Activated CD4-positive, alpha-beta T cell treated with anti-CD3 and anti-CD28 coated beads for 36 hours (primary cell): ENCODE measurements at regions not wholly inside any gene's neighbourhood (a gene's known extent, or its start where the extent isn't known, plus 50 kb on each side); places are given as distances from the start of the nearest gene placed in this dataset.
"Not testable (repeated sequence)": the region's sequence is repeated elsewhere in the genome, so short reads cannot be mapped to it uniquely, and the experiment has no call there.

Source experiments
- ATAC-seq: fragments of 200-7000 bp; cut with Tn5 transposase; one replicate; pipeline ENCODE4 v1.10.0; 2021; ENCODE audit warnings: mild to moderate bottlenecking, moderate library complexity
- CTCF ChIA-PET: fragments of 350-600 bp; sonication (Branson Sonifier 250); formaldehyde crosslinking; loops from one replicate; lab custom pipeline; 2021; ENCODE audit warnings: antibody characterized with exemption; lab: Charles Lee
- POLR2A ChIA-PET: fragments of 350-600 bp; sonication (Branson Sonifier 250); formaldehyde crosslinking; loops from one replicate; lab custom pipeline; 2021; ENCODE audit warnings: antibody characterized with exemption, inconsistent platforms; lab: Charles Lee
- DNase-seq: peaks from one replicate; pipeline ENCODE4 v3.0.0-alpha.2; 2020
- H3K27ac Mint-ChIP-seq: one replicate; pipeline ENCODE4 v1.8.0; 2021; ENCODE audit warnings: mixed read lengths
- H3K27me3 Mint-ChIP-seq: one replicate; pipeline ENCODE4 v1.8.0; 2021; ENCODE audit warnings: mixed read lengths
- H3K36me3 Mint-ChIP-seq: one replicate; pipeline ENCODE4 v1.8.0; 2021; ENCODE audit warnings: low read depth, mixed read lengths
- H3K4me1 Mint-ChIP-seq: one replicate; pipeline ENCODE4 v1.8.0; 2021; ENCODE audit warnings: mixed read lengths
- H3K4me3 Mint-ChIP-seq: one replicate; pipeline ENCODE4 v1.8.0; 2021; ENCODE audit warnings: mild to moderate bottlenecking, moderate library complexity, mixed read lengths
- H3K9me3 Mint-ChIP-seq: one replicate; pipeline ENCODE4 v1.8.0; 2021; ENCODE audit warnings: low read depth, mixed read lengths
- intact Hi-C, 2 experiments: fragments of 100-400 bp; cut with DNase I in 1 of 2; cut with micrococcal nuclease in 1 of 2; formaldehyde crosslinking; loops; one replicate each; pipeline versions ENCODE4 v1.14.2 to v1.15.1; 2022 to 2024; cut with DNase I, micrococcal nuclease

GRCh38 chr6:66166713-66167112, 459.7 kb upstream of the EYS start:
- intact Hi-C loops, H3K36me3 Mint-ChIP-seq, H3K27ac Mint-ChIP-seq, H3K27me3 Mint-ChIP-seq, DNase-seq, CTCF ChIA-PET, ATAC-seq, POLR2A ChIA-PET, H3K4me1 Mint-ChIP-seq, H3K4me3 Mint-ChIP-seq: not testable (repeated sequence)
- H3K9me3 Mint-ChIP-seq: peaks cover 45% of the 10 kb centered on the region

DNA sequence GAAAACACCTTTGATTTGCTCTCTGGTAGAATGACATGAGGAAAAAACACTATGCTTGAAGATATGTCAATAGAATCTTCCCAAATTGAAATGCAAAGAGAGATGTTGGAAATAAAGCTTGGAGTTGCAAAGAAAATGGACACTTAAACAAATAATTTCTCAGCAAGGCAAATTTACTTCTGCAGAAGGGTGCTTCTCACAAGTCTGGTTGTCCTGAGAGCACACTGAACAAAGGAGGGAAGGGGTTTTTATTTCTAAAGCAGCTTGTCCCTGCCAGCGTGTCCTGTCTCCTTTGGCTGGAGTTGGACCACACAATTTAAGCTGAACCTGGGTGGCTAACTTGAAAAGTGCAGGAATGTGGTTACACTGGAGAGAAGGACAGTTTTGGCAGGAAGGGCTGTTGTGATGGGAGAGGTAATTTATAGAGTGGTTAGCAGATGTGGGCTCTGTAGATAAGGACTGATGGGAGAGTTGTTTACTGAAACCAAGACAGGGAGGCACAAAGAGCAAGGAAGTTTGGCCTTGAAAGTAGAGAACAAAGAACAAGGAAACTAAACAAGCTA, 454.6 kb upstream of the EYS start:
- CTCF ChIA-PET: no interaction called here
- intact Hi-C loops: no loop called here
- DNase-seq (no peak), ATAC-seq (no peak)
- no peaks in the 10 kb centered on the region for H3K4me1 Mint-ChIP-seq
- peaks cover 35% of the 10 kb centered on the region for H3K9me3 Mint-ChIP-seq
- peaks cover 2% of the 10 kb centered on the region for H3K36me3 Mint-ChIP-seq
- no peak overlapping the region for H3K27ac Mint-ChIP-seq
- no peak overlapping the region for H3K4me3 Mint-ChIP-seq
- POLR2A ChIA-PET: no interaction called here
- H3K27me3 Mint-ChIP-seq: no peaks in the 10 kb centered on the region

DNA sequence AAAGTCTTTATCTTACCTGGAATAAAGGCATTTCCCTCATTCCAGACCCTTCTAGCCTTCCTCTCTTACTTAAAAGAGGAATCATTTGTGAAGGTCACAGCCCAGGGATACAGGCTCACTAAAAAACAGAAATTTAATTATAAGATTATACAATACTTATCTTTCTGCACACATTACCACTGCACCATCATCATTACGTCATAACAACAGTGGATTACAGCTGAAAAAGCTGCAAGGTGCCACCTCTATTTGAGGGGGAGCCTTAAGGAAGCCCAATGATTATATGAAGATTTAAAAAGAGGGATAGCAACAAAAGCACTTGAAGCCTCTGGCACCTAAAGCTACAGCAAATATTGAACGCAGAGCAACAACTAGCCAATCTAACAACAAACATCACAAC, 452.9 kb upstream of the EYS start:
- POLR2A ChIA-PET: no interaction called here
- H3K9me3 Mint-ChIP-seq: peaks cover 27% of the 10 kb centered on the region
- no peaks in the 10 kb centered on the region for H3K27me3 Mint-ChIP-seq
- H3K4me3 Mint-ChIP-seq: no peak overlapping the region
- DNase-seq (no peak), ATAC-seq (no peak)
- intact Hi-C loops: no loop called here
- H3K4me1 Mint-ChIP-seq: no peaks in the 10 kb centered on the region
- no peak overlapping the region for H3K27ac Mint-ChIP-seq
- peaks cover 2% of the 10 kb centered on the region for H3K36me3 Mint-ChIP-seq
- CTCF ChIA-PET: no interaction called here

DNA sequence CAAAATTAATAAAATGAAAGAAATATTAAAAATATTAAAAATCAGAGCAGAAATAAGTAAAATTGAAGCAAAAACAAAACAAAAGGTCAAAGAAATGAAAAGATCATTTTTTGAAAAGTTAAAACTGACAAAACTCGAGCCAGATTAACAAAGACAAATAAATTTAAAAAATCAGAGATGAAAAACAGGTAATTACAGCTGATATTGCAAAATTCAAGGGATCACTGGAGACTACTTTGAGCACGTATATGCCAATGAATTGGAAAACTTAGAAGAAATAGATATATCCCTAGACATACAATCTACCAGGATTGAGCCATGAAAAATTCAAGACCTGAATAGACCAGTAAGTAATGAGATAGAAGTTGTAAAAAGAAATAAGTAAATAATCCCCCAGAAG, 446.2 kb upstream of the EYS start:
- H3K27ac Mint-ChIP-seq: no peak overlapping the region
- H3K4me3 Mint-ChIP-seq: no peak overlapping the region
- H3K27me3 Mint-ChIP-seq: no peaks in the 10 kb centered on the region
- H3K9me3 Mint-ChIP-seq: peaks cover 3% of the 10 kb centered on the region
- intact Hi-C loops: no loop called here
- no peaks in the 10 kb centered on the region for H3K36me3 Mint-ChIP-seq
- ChIA-PET POLR2A (no interaction called here), CTCF (no interaction called here)
- no peaks in the 10 kb centered on the region for H3K4me1 Mint-ChIP-seq
- no peak for DNase-seq
- ATAC-seq: no peak

DNA sequence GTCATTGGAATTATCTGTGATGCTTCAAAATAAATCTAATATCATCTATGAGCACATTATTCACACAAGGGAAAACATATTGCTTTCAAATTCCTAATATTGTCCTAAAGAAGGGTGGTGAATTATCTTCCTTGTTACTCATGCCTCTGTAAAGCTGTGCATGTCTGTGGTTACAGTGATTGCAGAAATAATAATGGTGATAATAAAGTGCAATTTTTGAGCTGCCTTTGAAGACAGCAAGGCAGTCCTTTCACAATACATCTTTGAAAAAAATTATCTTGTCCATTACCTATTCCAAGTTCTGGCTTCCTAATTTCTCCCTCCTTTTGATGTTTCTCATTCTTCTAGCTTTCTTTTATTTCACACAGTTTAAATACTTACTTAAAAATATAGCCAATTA, 442.1 kb upstream of the EYS start:
- Mint-ChIP-seq H3K4me3 (no peak overlapping the region), H3K27ac (no peak overlapping the region), H3K4me1 (no peaks in the 10 kb centered on the region), H3K9me3 (peaks cover 1% of the 10 kb centered on the region), H3K36me3 (no peaks in the 10 kb centered on the region), H3K27me3 (no peaks in the 10 kb centered on the region)
- POLR2A ChIA-PET: no interaction called here
- CTCF ChIA-PET: interaction anchor here (0.6 kb wide), 1 partner anchor 422 kb away, joined by 3 read pairs; no protein-coding TSS in a partner anchor
- DNase-seq (no peak), ATAC-seq (no peak)
- intact Hi-C loops: no loop called here

GRCh38 chr6:66145867-66146266, 438.8 kb upstream of the EYS start:
- ChIA-PET POLR2A (no interaction called here), CTCF (no interaction called here)
- Mint-ChIP-seq H3K36me3 (no peaks in the 10 kb centered on the region), H3K9me3 (peaks cover 1% of the 10 kb centered on the region), H3K4me1 (no peaks in the 10 kb centered on the region), H3K27ac (no peak overlapping the region), H3K27me3 (no peaks in the 10 kb centered on the region), H3K4me3 (no peak overlapping the region)
- intact Hi-C loops: no loop called here
- DNase-seq (no peak), ATAC-seq (no peak)

DNA sequence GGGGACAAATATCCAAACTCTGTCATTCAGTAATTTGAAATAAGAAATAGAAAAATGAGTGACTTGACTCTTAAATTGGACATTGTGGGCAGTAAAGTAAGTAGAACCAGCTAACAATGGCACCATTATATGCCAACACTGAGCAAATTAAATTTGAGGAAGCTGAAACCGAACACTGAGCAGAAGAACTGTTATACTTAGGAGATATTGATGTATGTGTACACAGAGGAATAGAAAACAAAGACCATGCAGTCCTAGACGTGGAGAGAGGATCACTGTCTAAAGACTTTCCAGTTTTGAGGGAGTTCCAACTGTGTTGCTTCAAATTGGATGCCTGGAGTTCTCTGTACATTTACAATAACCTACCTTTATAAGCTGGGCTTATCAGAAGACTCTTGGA, 427.0 kb upstream of the EYS start:
- Mint-ChIP-seq H3K4me3 (no peak overlapping the region), H3K27ac (no peak overlapping the region), H3K36me3 (no peaks in the 10 kb centered on the region), H3K27me3 (no peaks in the 10 kb centered on the region), H3K9me3 (peaks cover 8% of the 10 kb centered on the region), H3K4me1 (no peaks in the 10 kb centered on the region)
- intact Hi-C loops: no loop called here
- CTCF ChIA-PET: no interaction called here
- no peak for ATAC-seq
- no peak for DNase-seq
- POLR2A ChIA-PET: no interaction called here

DNA sequence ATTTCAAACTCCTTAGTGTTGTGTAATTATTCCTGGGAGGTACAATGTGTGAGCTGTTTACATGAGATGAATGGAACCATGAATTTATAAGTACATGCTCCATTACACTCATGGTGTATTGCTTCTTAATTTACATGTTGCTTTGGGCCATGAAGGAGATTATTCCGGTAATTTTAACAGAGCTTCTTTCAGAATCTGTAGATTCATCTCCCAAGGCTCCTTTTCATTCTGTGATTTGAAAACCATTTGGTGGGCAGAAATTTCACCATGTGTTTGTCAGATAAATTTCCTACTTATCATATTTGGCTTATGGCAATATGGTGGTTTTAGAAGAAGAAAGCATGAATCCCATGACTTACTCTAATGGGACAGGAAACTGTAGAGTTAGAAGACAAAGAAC, 421.6 kb upstream of the EYS start:
- no peak for DNase-seq
- no peak for ATAC-seq
- Mint-ChIP-seq H3K27ac (no peak overlapping the region), H3K36me3 (no peaks in the 10 kb centered on the region), H3K4me1 (no peaks in the 10 kb centered on the region), H3K4me3 (no peak overlapping the region), H3K9me3 (peaks cover 7% of the 10 kb centered on the region), H3K27me3 (no peaks in the 10 kb centered on the region)
- ChIA-PET CTCF (no interaction called here), POLR2A (no interaction called here)
- intact Hi-C loops: no loop called here

DNA sequence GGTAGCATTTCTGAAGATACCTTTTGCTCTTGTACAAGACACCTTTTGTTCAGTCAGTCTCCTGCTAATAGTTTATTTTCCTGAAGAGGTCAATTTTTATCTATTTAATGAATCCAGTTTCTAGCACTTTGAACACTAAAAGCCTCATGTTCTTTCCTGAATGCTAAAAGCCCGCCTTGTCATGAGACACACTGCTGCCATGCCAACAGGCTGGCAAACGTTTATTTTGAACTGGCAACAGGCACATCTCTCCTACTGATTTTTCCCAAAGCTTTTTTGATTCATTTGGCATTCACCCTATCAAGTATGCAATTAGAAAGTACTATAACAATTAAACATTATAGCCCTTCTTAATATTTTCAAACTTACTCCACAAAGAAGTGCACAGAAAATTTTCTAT, 421.2 kb upstream of the EYS start:
- Mint-ChIP-seq H3K27me3 (no peaks in the 10 kb centered on the region), H3K9me3 (peaks cover 7% of the 10 kb centered on the region), H3K36me3 (no peaks in the 10 kb centered on the region), H3K27ac (no peak overlapping the region), H3K4me1 (no peaks in the 10 kb centered on the region), H3K4me3 (no peak overlapping the region)
- ATAC-seq: no peak
- POLR2A ChIA-PET: no interaction called here
- CTCF ChIA-PET: no interaction called here
- intact Hi-C loops: no loop called here
- no peak for DNase-seq

DNA sequence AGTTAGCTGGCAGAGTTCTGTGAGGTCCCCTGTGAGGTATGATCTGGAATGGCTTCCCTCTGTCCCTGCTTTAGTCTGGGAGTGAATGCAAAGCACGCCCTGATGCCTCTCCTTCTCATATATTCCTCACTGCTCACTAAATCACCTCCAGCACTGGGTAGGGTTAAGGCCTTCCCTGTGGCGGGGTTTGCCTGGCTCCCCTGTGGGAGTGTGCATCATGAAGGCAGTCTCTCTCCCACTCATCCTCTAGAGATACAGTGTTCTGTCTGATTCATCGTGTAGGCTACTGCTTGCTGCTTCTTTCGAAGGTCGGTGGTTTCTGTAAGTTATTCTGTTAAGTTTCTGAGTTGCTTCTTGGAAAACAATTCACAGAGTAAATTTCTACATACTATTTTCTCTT, 420.0 kb upstream of the EYS start:
- no peaks in the 10 kb centered on the region for H3K27me3 Mint-ChIP-seq
- ChIA-PET CTCF (no interaction called here), POLR2A (no interaction called here)
- H3K4me1 Mint-ChIP-seq: no peaks in the 10 kb centered on the region
- H3K27ac Mint-ChIP-seq: no peak overlapping the region
- no peak for ATAC-seq
- DNase-seq: no peak
- H3K36me3 Mint-ChIP-seq: no peaks in the 10 kb centered on the region
- intact Hi-C loops: no loop called here
- no peak overlapping the region for H3K4me3 Mint-ChIP-seq
- H3K9me3 Mint-ChIP-seq: peaks cover 12% of the 10 kb centered on the region

DNA sequence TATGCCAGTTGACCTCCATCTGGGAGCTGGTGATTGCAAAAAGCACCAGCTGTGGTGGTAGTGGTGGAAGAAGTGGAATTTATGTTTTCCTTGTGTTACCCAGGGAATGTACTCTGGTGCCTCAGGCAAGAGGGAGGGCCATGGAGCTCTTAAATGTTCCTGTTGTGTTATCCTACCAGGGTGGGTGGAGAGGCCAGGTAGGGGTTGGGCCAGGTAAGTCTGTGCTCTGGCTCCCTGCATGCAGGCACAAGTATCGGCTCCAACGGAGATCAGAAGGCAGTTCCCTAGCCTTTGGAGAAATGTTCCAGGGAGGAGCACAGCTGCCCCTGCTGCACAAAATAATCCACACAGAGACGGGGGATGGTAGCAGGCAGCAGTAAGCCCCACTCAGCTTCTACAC, 419.3 kb upstream of the EYS start:
- ChIA-PET POLR2A (no interaction called here), CTCF (no interaction called here)
- no peaks in the 10 kb centered on the region for H3K4me1 Mint-ChIP-seq
- no peak for ATAC-seq
- no peak overlapping the region for H3K4me3 Mint-ChIP-seq
- H3K27me3 Mint-ChIP-seq: no peaks in the 10 kb centered on the region
- no peaks in the 10 kb centered on the region for H3K36me3 Mint-ChIP-seq
- DNase-seq: no peak
- intact Hi-C loops: no loop called here
- peaks cover 17% of the 10 kb centered on the region for H3K9me3 Mint-ChIP-seq
- no peak overlapping the region for H3K27ac Mint-ChIP-seq

DNA sequence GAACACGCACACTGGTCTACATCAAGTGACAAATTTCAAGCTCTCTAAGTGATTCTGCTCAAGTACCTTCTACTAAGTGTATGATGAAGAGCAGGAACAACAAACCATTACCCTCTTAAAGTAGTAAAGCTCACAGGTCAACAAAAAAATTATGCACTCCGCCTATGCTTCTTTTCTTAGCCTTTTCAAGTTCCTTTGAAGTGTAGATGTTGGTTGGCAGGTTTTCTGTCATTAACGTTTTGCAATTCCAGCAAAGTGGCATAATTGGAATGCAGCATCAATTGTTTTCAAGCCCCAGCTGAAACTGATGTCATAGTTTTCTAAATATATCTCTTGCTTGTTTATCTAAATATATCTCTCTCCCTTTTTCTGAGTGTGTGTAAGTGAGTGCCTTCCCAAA, 396.9 kb upstream of the EYS start:
- intact Hi-C loops: no loop called here
- ATAC-seq (no peak), DNase-seq (no peak)
- ChIA-PET CTCF (no interaction called here), POLR2A (no interaction called here)
- Mint-ChIP-seq H3K27ac (no peak overlapping the region), H3K4me1 (no peaks in the 10 kb centered on the region), H3K36me3 (no peaks in the 10 kb centered on the region), H3K4me3 (no peak overlapping the region), H3K27me3 (no peaks in the 10 kb centered on the region), H3K9me3 (peaks cover 27% of the 10 kb centered on the region)

GRCh38 chr6:66103354-66103753, 396.3 kb upstream of the EYS start:
- no peaks in the 10 kb centered on the region for H3K27me3 Mint-ChIP-seq
- intact Hi-C loops: no loop called here
- ChIA-PET CTCF (no interaction called here), POLR2A (no interaction called here)
- H3K9me3 Mint-ChIP-seq: peaks cover 29% of the 10 kb centered on the region
- ATAC-seq (no peak), DNase-seq (no peak)
- no peak overlapping the region for H3K27ac Mint-ChIP-seq
- H3K4me3 Mint-ChIP-seq: no peak overlapping the region
- H3K36me3 Mint-ChIP-seq: no peaks in the 10 kb centered on the region
- H3K4me1 Mint-ChIP-seq: no peaks in the 10 kb centered on the region
